AG20443 (cell line): ENCODE measurements at regions not wholly inside any gene's neighbourhood (a gene's known extent, or its start where the extent isn't known, plus 50 kb on each side); places are given as distances from the start of the nearest gene placed in this dataset.
"Not testable (repeated sequence)": the region's sequence is repeated elsewhere in the genome, so short reads cannot be mapped to it uniquely, and the experiment has no call there.

Experiments
- DNase-seq: peaks from one replicate; pipeline ENCODE4 v3.0.0; 2012; ENCODE audit warnings: low spot score, mixed read lengths

DNA sequence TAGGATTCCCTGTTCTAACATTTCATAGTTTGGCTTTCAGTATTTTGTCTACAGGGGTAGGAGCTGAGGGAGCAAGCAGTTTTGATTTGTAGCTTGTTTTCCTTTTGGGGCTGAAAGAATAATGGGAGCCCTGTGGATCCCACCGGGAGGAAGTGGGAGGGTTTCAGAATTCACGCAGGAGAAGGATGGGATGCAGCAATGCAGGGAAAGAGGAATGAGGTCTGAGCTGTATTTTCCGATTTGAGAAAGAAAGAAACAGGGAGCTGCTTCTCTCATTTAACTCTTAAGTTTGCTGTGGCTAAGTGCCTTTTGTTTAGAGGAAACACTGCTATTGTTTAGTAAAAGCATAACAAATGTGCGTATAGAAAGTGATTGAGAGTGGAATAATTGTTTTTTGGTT is 141.0 kb downstream of the ADCYAP1 start:
- DNase-seq, result no peak

DNA sequence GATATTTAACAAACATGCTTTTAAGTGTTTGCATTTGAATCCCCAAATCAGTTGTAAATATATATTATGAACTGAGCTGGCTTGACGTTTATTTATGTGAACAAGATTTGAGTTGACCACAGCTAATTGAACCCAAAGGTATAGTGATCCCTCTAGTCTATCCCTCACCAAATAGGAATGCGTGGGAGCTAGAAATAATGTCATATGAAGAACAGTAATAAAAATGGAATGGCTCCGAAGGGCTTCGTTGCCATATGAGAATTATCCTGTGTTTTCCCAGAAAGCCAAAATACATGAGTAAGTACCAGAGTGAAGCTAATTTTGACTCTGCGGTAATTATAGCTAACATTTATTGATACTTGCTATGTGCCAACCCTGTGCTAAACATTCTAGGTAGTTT is 142.7 kb downstream of the ADCYAP1 start:
- no peak for DNase-seq

DNA sequence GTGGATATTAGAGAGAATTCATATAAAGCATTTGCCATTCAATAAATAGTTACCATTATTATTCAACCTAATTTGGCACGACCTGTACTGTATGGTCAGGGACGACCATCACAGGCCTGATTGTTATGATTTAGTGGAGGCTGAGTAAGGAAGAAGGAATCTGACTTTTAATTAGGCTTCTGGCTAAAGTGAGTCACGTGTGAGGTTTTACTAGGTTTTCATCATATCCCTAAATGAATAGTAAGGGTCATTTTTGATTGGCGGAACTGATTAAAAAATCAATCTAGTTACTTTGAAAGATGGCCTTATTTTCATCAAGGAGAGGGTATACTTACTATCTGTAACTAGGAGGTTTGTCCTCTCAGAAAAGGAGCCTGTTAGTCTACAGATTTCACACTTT is 143.4 kb downstream of the ADCYAP1 start:
- no peak for DNase-seq

DNA sequence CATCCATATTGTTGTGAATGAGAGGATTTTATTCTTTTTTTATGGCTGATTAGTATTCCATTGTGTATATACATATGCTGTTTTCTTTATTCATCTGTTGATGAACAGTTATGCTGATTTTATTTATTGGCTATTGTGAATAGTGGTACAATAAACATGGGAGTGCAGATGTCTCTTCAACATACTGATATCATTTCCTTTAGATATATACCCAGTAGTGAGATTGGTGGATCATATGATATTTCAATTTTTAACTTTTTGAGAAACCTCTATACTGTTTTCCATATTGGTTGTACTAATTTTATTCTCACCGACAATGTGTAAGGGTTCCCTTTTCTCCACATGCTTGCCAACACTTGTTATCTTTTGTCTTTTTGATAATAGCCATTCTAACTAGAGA is 144.5 kb downstream of the ADCYAP1 start:
- DNase-seq, result no peak

DNA sequence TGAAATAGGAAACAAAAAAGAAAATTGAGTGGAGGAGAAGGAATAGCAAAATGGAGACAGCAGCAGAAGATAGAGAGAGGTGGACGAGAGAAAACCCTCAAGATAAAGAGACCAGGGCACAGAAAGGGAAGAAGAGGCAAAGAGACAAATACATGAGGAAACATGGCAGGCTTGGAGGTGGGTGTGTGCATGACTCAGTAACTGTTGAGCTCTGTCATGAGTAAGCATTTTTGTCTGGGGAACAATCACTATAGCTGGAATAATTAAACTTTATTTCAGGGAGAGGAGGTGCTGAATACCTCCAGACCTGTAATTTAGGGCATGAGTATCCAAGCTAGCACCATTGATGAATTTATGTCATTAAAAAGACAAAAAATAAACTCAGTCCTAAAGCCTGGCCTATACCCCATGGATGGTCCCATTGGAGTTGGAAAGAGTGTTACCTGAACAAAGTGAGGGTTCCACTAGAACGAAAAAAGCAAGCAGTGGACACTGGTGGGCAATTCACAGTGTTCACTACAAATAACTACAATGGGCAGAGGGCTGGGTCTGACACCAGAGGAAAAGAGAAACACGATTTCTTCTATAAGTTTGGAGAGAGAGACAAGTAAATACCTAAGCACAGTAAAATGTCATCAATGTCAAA is 145.5 kb downstream of the ADCYAP1 start:
- DNase-seq, result no peak

DNA sequence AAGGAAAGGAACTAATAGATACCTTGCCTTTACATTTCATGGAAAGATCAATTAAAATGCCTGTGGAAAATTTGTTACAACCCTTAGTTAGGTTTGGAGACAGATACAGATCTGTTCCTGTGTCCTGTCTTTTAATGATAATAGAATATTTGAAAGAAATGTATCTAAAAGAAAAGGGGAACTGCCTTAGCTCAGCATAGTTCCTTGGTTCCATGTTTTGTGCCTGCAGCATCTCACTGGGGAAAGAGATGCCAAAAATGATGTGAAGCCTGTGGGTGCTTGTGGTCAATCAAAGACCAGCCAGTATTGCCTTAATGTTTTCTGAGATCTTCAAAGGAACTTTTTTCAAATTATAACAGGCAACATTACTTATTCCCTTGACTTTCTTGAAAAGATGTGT is 147.6 kb downstream of the ADCYAP1 start:
- DNase-seq, result no peak

DNA sequence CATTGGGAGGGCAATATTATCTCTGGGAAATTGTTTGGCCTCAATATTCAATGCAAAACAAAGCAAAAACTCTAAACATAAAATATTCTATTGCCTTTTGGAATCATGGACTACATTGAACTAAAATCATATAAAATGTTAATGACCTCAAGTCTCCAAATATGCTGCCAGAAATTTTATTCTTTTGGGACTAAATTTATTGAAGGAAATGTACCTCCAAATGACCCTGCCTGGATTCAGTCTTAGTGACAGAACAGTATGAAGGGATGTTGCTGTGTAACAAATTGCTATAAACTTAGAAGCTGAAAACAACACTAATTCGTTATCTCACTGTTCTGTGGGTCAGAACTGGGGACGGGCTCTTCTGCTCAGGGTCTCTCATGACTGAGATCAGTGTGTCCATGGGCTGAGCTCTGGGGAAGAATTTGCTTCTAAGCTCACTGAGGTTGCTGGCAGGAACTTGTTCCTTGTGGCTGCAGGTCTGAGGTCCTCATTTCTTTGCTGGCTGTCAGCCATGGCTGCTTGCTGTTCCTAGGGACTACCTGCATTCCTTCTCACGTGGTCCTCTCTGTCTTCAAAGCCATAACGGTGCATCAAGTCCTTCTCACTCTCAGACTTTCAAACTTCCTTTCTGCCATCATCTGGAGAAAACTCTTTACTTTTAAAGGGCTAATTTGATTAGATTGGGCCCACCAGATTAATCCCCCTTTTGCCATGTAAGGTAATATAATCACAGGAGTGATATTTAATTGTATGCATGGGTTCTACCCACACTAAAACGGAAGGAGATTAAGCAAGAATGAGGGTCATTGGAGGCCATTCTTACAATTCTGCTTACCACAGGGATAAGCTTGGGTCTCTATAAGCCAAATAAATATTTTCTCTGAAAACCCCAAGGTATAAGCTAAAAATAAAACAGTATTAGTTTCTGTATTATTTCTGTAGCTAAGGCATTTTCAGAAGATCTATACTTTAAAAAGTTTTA is 149.0 kb downstream of the ADCYAP1 start:
- no peak for DNase-seq

DNA sequence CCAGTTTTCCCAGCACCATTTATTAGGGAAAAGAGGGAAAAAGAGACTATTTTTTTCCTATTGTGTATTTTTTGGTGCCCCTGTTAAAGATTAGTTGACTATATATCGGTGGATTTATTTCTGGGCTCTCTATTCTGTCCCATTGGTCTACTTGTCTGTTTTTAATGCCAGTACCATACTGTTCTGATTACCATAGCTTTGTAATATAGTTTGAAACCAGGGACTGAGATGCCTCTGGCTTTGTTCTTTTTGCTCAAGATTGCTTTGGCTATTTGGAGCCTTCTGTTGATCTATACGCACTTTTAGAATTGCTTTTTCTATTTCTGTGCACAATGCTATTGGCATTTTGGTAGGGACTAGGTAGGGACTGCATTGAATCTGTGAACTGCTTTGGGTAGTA is 151.7 kb downstream of the ADCYAP1 start:
- no peak for DNase-seq

DNA sequence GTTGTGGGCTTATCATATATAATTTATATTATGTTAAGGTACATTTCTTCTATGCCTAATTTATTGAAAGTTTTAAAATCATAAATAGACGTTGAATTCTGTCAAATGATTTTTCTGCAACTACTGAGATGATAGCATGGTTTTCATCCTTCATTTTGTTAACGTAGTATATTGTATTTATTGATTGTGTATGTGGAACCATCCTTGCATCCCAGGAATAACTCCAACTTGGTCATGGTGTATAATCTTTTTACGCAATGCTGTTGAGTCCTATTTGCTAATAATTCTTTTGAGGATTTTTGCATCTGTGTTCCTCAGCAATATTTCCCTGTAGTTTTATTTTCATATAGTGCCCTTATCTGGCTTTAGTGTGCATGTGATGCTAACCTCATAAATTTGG is 152.7 kb downstream of the ADCYAP1 start:
- no peak for DNase-seq

DNA sequence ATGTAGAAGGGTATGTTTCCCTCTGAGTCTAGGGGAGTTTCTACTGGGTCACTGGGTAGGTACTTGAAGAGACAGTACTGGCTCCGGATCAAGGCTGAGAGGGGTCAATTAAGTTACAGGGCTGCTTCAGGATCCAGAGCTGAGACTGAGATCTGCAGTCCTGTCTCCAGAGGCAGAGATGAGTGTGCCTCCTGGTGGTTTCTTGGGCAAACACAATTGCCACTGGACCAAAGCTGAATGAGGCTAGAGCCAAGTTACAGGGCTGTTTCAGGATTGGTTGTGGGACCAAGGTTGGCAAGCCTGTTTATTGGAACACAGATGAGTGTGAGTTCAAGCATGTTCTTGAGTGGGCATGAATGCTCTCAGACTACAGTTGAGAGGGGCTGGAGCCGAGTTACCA is 157.9 kb downstream of the ADCYAP1 start:
- no peak for DNase-seq

DNA sequence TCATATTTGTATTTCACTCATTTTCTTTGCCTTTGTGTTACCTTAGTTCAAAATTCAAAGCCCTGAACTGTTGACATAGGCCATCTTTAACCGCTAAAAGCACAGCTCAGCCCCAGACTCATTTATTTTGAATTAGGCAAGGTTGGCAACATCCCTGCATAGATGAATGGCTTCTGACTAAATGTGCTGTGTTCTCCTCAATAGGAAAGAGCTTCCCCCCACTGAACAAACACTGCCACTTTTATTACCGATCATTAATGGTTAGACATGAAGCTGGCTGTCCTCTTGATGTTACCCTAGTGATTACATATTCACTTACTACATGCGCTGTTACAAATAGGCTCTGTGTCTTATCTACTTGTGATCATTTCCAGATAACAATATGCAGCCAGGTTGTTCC is 170.7 kb downstream of the ADCYAP1 start:
- no peak for DNase-seq

DNA sequence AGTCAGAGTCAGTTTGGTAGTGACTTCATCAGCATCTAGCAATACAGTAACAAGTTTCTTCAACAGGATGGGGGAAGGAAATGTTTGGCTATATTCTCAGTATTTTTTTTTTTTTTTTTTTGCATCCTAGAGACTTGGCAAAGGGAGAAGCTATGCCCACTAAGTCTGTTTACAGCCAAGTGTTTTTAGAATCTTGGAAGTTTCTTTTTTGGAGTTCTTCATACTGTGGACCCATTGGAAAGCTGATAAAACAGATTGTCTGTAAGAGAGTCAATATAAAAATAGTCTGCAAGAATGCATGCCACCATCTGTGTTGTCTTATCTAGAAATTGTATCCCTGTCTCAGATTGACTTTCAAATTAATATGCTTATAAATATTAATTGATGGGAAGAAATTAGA is 171.2 kb downstream of the ADCYAP1 start:
- no peak for DNase-seq

DNA sequence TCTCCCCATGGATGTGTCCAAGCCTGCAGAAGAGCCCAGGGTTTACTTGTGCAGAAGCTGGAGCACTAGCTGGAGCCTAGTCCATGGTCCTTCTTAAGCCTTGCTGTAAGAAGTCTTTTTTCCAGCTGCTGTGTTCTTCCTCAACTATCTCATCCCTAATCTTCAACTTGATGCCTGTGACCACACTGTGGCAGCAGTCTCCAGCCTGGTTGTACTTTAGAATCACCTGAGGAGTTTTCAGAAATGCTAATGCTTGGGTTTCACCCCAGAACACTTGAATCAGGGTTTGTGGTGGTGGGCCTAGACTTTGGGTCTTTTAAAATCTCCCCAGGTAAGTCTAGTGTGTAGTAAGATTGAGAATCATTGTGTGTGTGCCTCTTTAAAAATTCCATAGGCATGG is 173.6 kb downstream of the ADCYAP1 start:
- no peak for DNase-seq

DNA sequence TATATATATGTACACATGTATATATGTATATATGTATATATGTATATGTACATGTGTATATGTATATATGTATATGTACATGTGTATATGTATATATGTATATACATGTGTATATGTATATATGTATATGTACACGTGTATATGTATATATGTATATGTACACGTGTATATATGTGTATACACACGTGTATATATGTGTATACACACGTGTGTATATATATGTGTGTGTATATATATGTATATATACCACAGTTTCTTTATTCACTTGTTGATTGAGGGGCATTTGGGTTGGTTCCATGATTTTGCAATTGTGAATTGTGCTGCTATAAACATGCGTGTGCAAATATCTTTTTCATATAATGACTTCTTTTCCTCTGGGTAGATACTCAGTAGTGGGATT is 179.0 kb downstream of the ADCYAP1 start:
- not testable (repeated sequence) for DNase-seq

DNA sequence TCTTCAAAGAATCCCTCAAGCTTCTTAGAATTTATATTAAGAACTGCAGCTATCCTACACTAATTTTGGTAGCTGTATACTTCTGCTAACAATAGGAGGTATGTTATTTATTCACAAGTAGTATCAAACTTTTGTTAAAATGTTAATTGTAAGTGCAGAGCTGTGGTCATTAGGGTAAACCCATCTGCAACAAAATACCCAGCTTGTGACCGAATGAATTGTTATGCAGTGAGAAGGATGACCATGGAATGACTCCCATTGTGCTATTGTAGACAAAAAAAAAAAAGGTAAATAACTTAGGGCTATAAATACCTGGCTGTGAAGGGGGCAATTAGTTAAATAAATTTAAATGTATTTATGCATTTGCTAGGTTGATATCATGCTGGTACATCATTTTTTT is 186.1 kb downstream of the ADCYAP1 start:
- no peak for DNase-seq

DNA sequence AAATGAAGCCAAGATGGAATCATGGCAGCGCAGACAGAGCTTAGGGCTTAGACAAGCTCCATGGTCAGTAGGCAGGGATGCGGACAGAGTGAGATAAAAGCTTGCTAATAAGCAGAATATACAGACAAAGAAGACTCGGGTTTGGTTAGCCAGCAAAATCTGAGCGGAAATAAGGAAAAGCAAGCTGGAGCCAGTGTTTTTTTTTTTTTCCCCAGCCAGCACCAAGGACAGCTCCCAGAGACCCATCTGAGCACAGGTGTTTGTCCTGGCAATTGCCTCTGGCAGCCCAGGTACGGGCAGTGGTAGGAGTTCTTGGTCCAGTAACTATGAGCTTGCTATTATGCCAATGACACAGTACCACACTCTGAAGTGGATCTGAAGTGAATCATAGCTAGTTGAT is 187.6 kb downstream of the ADCYAP1 start:
- DNase-seq, result no peak

DNA sequence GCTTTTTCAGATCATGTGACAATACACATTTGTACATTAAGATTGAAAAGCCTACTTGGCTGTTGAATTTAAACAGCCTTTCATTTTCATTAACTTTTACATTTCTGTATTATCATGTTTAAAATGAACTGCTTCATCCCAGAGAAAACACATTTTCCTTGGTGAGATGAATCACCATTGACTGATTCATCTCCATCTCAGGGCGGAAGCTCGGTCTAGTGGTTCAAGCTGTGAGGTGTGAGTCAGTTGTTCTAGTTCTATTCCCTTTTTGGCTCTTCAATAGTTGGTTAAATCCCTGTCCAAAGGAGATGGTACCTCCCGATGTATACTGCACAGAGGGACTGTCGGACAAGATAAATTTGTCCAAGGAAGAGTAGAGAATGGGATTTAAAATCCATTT is 189.7 kb downstream of the ADCYAP1 start:
- DNase-seq, result peak; percentile 21

DNA sequence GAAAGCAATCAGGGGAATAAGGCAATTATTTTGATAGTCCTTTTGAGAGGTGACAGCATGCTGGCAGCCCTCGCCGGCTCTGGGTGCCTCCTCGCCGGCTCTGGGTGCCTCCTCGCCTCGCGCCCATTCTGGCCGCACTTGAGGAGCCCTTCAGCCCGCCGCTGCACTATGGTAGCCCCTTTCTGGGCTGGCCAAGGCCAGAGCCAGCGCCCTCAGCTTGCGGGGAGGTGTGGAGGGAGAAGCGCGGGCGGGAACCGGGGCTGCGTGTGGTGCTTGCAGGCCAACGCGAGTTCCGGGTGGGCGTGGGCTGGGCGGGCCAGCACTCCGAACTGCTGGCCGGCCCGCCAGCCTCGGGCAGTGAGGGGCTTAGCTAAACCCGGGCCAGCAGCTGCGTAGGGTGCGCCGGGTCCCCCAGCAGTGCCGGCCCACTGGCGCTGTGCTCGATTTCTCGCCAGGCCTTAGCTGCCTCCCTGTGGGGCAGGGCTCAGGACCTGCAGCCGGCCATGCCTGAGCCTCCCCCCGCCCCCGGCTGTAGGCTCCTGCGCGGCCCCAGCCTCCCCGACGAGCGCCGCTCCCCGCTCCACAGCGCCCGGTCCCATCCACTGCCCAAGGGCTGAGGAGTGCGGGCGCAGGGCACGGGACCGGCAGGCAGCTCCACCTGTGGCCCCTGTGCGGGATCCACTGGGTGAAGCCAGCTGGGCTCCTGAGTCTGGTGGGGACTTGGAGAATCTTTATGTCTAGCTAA is 193.5 kb downstream of the ADCYAP1 start:
- DNase-seq, result not testable (repeated sequence)

DNA sequence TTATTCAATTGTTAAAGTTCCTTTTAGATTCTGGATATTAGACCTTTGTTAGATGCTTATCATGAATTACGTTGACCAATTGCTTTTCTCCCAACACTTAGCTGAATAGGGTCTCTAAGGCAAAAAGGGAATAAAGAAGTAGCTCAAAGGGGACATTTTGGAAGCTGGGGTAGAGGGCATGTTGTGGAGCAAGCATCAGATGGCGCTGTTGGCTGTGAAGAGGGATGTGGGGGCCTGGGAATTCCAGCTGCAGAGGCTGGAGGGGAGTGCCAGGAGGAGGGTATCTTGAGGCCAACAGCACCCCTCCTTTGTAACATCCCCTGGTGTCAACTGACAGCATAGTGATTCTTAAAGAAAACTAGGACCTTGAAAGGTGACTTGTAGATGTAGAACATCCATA is 198.2 kb downstream of the ADCYAP1 start:
- no peak for DNase-seq

DNA sequence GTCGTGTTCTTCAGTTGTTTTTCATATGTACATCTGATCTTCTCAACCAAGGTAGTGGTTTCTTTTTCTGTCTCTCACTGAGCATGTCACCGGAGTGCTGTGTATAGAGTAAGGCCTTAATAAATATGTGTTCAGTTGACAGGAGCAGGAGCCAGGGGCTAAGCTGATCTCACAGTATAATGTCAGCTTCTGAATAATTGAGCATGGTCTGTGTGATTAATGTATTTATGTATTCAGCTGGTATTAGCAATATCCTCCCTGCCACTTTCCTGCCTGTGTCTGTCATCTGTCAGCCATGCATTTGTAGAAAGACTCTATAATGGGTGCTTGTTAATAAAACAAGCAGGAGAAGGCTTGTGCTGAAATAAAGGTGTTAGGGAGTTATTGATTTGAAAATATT is 198.9 kb downstream of the ADCYAP1 start:
- DNase-seq, result no peak

DNA sequence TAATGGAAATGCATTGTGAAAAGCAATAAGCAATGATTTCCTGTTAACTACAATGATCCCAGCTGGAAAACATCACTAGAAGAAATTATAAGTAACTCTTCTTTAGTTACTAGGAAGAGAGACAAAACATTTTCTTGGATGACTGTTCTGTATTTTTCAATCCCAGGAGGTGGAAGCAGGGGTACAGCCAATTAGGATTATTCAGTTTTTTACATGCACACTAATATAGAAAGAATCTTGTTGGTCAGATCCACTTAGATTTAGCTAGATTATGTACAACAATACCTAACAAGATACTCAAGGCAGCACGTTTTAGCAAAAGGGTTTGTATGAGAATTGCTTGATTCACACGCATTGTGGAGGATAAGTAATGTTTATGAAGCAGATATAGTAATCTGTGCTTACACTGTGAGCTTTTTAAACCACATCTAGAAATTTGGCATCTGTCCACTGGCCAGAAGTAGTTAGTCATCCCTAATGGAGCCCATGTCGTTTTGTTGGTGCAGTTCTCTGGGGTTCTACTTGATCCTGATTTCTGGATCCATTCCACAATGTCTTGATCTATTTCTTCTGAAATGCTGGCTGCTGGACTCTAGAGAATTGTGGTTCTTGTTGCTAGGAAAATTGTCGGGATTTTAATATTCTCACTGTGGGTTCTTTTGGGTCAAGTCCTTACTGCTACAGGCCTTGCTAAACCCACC is 199.7 kb downstream of the ADCYAP1 start:
- DNase-seq, result no peak

DNA sequence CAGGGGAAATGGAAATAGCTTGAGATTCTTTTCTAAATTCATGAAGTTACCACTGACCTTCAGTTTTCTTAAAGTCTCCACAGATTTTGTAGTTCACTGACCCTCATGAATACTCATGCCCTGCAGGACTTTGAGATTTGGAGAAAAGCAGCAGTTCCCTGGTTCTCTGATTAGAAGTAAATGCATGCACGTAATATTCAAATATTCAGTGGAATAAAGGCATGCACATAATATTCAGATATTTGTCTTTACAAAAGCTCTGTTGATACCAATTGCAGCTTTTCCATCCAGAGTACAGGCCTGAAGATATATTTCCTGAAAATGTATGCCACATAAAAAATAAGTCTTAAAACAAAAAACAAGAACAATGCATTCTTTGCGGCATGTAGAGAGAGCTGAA is 219.8 kb downstream of the ADCYAP1 start:
- DNase-seq, result no peak
